ENCODE measurements at regions not wholly inside any gene's neighbourhood (a gene's known extent, or its start where the extent isn't known, plus 50 kb on each side); places are given as distances from the start of the nearest gene placed in this dataset.

DNA sequence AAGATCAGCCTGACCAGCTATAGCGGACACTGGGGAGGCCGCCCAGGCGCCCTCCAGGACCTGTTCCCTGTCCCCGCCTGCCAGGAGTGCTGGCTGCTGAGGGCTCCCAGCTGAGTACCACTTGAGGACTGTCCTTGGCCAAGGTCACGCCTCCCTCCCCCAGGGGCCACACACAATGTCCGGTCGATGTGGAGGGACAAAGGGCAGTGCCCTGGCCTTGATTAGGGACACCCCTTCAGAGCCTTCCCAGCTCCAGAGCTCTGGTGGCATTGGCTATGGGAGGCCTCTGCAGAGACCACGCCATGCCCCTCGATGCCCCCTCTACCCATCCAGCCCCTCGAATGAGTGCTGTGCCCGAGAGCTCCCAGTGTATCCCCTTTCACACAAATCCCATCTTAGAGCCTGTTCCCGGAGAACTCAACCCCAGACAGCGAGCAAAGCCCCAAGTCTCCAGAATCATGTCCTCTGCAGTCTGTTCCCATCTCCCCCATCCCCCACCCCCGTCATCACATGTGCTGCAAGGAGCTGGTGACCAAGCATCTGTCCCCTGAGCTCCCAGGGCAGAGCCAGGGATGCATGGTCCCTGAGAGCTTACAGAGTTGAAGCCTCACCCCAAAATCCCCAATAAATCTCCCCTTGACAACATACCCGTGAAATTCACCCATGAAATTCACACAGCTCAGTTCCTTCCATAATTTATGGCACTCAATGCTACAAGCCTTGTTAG, 158.9 kb downstream of the NUP210 start:
- no peak for DNase-seq (ENCODE audit: low read depth)

DNA sequence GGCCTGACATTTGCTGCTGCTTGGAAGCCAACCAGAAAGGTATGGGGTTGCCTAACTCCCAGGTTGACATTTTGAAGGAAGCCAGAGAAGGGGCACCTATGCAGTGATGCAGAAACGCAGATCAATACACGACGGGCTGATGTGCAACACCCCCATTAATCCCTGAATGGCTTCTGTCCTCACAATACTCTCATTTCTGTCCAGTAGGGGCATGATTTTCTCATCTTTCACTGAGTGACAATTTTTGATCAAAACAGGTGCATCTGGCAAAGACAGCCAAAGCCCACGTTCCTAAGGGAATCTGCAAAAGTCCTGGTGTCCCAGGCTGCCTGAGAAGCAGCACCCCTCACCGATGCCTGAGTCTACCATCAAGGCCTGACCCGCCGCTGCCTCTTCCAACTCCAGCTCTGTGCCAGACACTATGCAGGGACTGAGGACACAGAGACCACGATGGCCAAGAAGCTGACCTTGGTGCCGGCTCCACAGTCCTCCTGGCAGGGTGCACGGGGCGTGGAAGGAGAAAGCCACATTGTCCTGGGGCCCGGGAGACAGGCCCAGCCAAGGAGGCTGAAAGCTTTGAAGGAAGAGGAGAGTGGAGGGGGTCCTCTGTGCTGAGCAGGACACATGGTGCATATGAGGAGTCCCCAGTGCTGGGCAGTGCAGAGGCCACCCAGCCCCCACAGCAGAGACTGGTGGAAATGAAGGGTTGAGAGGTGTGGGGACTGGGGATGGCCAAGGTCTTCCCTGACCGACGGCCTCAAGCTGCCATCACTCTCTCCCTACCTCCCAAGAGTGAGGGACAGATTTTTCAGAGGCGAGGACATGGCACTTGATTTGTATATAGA, 159.6 kb downstream of the NUP210 start:
- H3K4me3 ChIP-seq (ENCODE audit: low read length): no peak overlapping the region
- no peak for DNase-seq (ENCODE audit: low read depth)
- TF ChIP-seq, protein P1, sequence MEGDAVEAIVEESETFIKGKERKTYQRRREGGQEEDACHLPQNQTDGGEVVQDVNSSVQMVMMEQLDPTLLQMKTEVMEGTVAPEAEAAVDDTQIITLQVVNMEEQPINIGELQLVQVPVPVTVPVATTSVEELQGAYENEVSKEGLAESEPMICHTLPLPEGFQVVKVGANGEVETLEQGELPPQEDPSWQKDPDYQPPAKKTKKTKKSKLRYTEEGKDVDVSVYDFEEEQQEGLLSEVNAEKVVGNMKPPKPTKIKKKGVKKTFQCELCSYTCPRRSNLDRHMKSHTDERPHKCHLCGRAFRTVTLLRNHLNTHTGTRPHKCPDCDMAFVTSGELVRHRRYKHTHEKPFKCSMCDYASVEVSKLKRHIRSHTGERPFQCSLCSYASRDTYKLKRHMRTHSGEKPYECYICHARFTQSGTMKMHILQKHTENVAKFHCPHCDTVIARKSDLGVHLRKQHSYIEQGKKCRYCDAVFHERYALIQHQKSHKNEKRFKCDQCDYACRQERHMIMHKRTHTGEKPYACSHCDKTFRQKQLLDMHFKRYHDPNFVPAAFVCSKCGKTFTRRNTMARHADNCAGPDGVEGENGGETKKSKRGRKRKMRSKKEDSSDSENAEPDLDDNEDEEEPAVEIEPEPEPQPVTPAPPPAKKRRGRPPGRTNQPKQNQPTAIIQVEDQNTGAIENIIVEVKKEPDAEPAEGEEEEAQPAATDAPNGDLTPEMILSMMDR (conservative IDR thresholded peaks at IDR 0.05; ENCODE audit: low read length): no peak

More for the DNA sequence above, 158.9 kb downstream of the NUP210 start:
- TF ChIP-seq, protein P1 (conservative IDR thresholded peaks at IDR 0.05; ENCODE audit: low read length): no peak
- H3K4me3 ChIP-seq (ENCODE audit: low read length): no peak overlapping the region

DNA sequence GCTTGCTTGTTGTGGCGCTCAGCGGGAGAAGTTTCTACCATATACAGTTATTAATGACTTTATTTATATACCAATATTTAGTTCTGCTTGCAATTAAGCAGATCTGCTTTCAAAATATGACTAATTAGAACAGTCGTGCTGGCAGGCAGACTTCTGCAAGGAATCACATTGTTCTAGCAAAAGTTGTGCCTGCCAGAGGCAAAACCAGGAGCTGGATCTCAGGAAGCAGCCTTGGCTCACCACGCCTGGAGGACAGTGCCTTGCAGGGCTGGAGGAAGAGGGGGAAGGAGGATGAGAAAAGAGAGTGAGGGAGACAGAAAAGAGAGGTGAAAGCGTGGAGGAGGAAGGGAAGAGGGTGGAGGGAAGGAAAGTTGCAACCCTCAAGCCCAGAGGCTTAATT, 160.3 kb downstream of the NUP210 start:
- DNase-seq (ENCODE audit: low read depth): no peak
- TF ChIP-seq, protein P1 (conservative IDR thresholded peaks at IDR 0.05; ENCODE audit: low read length): no peak
- H3K4me3 ChIP-seq (ENCODE audit: low read length): no peak overlapping the region

DNA sequence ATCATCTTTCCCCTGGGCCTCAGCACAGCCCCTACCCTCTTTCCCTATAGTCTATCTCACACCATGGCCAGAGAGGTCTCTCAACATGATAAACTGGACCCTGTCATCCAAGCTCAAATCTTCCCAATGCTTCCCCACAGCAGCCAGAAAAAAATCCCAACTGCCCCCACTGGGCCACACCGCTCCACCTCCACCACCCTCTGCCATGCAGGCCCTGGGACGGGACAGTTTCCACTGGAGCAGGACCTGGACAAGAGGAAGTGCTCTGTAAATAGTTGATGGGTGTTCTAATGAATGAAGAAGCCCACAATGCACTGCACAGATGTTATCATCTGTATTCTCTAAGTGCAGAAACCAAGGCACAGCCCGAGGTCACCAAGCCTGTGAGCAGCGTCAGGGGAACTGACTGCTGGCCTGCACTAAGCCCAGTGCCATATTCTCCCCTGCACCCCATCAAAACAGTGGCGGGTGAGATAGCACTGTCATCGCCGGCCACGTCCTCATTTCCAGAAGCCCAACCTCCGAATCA, 161.1 kb downstream of the NUP210 start:
- TF ChIP-seq, protein P1 (conservative IDR thresholded peaks at IDR 0.05; ENCODE audit: low read length): no peak
- no peak overlapping the region for H3K4me3 ChIP-seq (ENCODE audit: low read length)
- DNase-seq (ENCODE audit: low read depth): no peak

DNA sequence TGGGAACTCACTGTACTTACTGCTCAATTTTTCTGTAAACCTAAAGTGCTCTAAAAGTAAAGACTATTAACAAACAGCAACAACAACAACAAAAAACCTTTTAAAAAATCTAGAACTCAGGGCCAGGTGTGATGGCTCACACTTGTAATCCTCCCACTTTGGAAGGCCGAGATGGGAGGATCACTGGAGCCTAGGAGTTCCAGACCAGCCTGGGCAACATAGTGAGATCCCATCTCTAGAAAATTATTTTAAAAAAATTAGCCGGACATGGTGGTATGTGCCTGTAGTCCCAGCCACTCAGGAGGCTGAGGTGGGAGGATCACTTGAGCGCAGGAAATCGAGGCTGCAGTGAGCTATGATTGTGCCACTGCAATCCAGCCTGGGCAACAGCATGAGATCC, 161.8 kb downstream of the NUP210 start:
- no peak for DNase-seq (ENCODE audit: low read depth)
- H3K4me3 ChIP-seq (ENCODE audit: low read length): no peak overlapping the region
- TF ChIP-seq, protein P1 (conservative IDR thresholded peaks at IDR 0.05; ENCODE audit: low read length): no peak

DNA sequence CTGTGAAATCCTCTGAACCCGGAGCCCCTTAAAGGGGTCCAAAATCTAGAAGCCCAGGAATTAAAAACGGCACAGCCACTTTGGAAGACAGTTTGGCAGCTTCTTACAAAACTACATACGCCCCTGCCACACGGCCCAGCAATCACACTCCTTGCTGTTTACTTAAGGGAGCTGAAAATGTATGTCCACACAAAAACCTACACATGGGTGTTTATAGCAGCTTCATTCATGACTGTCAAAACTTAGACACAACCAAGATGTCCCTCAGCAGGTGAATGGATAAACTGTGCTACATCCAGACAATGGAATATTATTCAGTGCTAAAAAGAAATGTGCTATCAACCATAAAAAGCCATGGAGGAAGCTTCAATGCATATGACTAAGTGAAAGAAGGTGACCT, 162.5 kb downstream of the NUP210 start:
- TF ChIP-seq, protein P1 (conservative IDR thresholded peaks at IDR 0.05; ENCODE audit: low read length): no peak
- H3K4me3 ChIP-seq (ENCODE audit: low read length): no peak overlapping the region
- DNase-seq (ENCODE audit: low read depth): no peak

Measured in AG10803 (cell line).